ENCODE measurements at regions not wholly inside any gene's neighbourhood (a gene's known extent, or its start where the extent isn't known, plus 50 kb on each side); places are given as distances from the start of the nearest gene placed in this dataset.

DNA sequence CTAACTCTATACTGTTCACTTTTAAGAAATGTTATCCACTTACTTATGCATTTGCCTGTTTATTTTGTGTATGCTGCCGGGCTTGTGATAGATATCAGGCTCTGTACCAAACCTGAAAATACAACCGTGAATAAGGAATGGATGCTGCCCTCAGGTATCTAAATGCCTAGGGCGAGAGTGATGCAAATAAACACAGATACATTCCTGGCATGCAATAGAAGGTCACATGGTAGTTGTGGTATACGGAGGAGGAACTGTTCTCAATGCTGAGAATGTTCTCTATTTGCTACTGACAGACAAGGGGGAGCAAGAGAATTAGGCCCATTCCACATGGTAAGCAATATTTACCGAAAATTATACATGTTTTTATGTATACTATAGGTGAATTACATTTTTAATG is 227.8 kb downstream of the ICE1 start:
- TF ChIP-seq, protein P1, sequence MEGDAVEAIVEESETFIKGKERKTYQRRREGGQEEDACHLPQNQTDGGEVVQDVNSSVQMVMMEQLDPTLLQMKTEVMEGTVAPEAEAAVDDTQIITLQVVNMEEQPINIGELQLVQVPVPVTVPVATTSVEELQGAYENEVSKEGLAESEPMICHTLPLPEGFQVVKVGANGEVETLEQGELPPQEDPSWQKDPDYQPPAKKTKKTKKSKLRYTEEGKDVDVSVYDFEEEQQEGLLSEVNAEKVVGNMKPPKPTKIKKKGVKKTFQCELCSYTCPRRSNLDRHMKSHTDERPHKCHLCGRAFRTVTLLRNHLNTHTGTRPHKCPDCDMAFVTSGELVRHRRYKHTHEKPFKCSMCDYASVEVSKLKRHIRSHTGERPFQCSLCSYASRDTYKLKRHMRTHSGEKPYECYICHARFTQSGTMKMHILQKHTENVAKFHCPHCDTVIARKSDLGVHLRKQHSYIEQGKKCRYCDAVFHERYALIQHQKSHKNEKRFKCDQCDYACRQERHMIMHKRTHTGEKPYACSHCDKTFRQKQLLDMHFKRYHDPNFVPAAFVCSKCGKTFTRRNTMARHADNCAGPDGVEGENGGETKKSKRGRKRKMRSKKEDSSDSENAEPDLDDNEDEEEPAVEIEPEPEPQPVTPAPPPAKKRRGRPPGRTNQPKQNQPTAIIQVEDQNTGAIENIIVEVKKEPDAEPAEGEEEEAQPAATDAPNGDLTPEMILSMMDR (IDR thresholded peaks at IDR 0.05) = no peak
- no peak for TF ChIP-seq POLR2A (IDR thresholded peaks at IDR 0.05)

Data from adrenal gland (tissue), 5 donors.